ENCODE measurements at regions not wholly inside any gene's neighbourhood (a gene's known extent, or its start where the extent isn't known, plus 50 kb on each side); places are given as distances from the start of the nearest gene placed in this dataset.

DNA sequence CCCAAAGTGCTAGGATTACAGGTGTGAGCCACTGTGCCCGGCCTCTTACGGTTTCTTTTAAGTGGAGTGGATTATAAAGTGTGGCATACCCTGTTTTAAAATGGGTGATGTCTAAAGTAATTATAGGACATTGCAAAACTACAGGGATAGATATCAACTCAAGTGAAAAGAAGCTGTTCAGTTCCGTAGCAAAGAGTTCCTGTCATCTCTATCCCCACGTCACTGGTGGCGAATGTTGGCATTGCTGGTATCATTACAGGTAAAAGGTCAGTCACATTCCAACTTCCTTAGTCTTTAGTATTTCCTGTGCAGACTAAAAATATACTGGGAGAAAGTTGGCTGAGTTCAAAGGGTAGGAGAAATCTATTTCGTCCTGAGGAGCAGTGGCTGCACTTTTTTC, 95.6 kb upstream of the SLC38A2 start:
- Histone ChIP-seq H3K4me1 (peaks cover 39% of the 10 kb centered on the region), H3K4me3 (no peak overlapping the region), H3K27ac (peak overlapping the region; percentile 47 to 76; a peak in 4 of 6 replicates), H3K9me3 (peaks cover 3% of the 10 kb centered on the region; the same call in 1 of the 3 replicates), H3K4me2 (peak overlapping the region; percentile 35)
- FAIRE-seq (no peak), DNase-seq (ENCODE audit: low read depth in 1 of 2, low spot score in 1 of 2) (peak in 1 of 2 experiments; percentile 85), ATAC-seq (peak; percentile 50 to 85; a peak in 4 of 6 replicates)
- ChIA-PET CTCF (interaction anchor here (1.0 kb wide), 1 partner anchor 558 kb away, joined by 3 read pairs; no protein-coding TSS in a partner anchor), POLR2A (no interaction called here)
- 39% methylated on average over 6 of the region's 6 CpGs for WGBS (ENCODE audit: missing lambda C conversion rate)
- TF ChIP-seq SREBF2 (IDR thresholded peaks at IDR 0.05) (no peak), TFCP2L1 (CRISPR knock-in tag; IDR thresholded peaks at IDR 0.05) (no peak), RNF2 (IDR thresholded peaks at IDR 0.05; ENCODE audit: borderline replicate concordance, low read depth) (no peak), CHD2 (IDR thresholded peaks at IDR 0.05; ENCODE audit: low read length, partially characterized antibody) (no peak), GATA3 (IDR thresholded peaks at IDR 0.05; ENCODE audit: borderline replicate concordance) (peak; percentile 33; the same call in 1 of the 2 replicates), POLR2A (IDR thresholded peaks at IDR 0.05; ENCODE audit: low read length) (no peak), NFE2L2 (conservative IDR thresholded peaks at IDR 0.05; ENCODE audit: low read length) (no peak), RFX5 (IDR thresholded peaks at IDR 0.05) (no peak), FOXS1 (CRISPR knock-in tag; IDR thresholded peaks at IDR 0.05) (no peak), FOSB (CRISPR knock-in tag; IDR thresholded peaks at IDR 0.05) (no peak), NR3C1 (IDR thresholded peaks at IDR 0.05) (no peak), RAD21 (conservative IDR thresholded peaks at IDR 0.05 in 1 of 2, IDR thresholded peaks at IDR 0.05 in 1 of 2) (no peak), BHLHE40 (IDR thresholded peaks at IDR 0.05; ENCODE audit: low read depth, low read length) (no peak), HOXB5 (CRISPR knock-in tag; IDR thresholded peaks at IDR 0.05) (0 out of 2 replicates have a peak, but pooled peaks have one; percentile 22), CEBPB (IDR thresholded peaks at IDR 0.05) (0 out of 4 replicates have a peak, but pooled peaks of 1 of the 2 experiments have one; percentile 8), ZNF302 (CRISPR knock-in tag; IDR thresholded peaks at IDR 0.05) (no peak), CBX2 (IDR thresholded peaks at IDR 0.05; ENCODE audit: borderline replicate concordance, low read depth) (no peak), RARB (CRISPR knock-in tag; IDR thresholded peaks at IDR 0.05) (0 out of 2 replicates have a peak, but pooled peaks have one; percentile 52), HOXA7 (CRISPR knock-in tag; IDR thresholded peaks at IDR 0.05) (no peak), EP300 (IDR thresholded peaks at IDR 0.05) (peak in 1 of 2 experiments; percentile 39; a peak in 1 of 5 replicates), FOSL2 (IDR thresholded peaks at IDR 0.05) (no peak), FOSL2 (CRISPR knock-in tag; IDR thresholded peaks at IDR 0.05) (peak; percentile 74), HEYL (CRISPR knock-in tag; IDR thresholded peaks at IDR 0.05) (no peak), NPAS2 (CRISPR knock-in tag; IDR thresholded peaks at IDR 0.05; ENCODE audit: borderline replicate concordance) (no peak), POLR2AphosphoS2 (conservative IDR thresholded peaks at IDR 0.05; ENCODE audit: low read length) (no peak)
- TF ChIP-seq, protein P1, sequence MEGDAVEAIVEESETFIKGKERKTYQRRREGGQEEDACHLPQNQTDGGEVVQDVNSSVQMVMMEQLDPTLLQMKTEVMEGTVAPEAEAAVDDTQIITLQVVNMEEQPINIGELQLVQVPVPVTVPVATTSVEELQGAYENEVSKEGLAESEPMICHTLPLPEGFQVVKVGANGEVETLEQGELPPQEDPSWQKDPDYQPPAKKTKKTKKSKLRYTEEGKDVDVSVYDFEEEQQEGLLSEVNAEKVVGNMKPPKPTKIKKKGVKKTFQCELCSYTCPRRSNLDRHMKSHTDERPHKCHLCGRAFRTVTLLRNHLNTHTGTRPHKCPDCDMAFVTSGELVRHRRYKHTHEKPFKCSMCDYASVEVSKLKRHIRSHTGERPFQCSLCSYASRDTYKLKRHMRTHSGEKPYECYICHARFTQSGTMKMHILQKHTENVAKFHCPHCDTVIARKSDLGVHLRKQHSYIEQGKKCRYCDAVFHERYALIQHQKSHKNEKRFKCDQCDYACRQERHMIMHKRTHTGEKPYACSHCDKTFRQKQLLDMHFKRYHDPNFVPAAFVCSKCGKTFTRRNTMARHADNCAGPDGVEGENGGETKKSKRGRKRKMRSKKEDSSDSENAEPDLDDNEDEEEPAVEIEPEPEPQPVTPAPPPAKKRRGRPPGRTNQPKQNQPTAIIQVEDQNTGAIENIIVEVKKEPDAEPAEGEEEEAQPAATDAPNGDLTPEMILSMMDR (IDR thresholded peaks at IDR 0.05) = no peak
- TF ChIP-seq, protein P2, sequence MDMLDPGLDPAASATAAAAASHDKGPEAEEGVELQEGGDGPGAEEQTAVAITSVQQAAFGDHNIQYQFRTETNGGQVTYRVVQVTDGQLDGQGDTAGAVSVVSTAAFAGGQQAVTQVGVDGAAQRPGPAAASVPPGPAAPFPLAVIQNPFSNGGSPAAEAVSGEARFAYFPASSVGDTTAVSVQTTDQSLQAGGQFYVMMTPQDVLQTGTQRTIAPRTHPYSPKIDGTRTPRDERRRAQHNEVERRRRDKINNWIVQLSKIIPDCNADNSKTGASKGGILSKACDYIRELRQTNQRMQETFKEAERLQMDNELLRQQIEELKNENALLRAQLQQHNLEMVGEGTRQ (IDR thresholded peaks at IDR 0.05) = no peak
- TF ChIP-seq, protein P3, sequence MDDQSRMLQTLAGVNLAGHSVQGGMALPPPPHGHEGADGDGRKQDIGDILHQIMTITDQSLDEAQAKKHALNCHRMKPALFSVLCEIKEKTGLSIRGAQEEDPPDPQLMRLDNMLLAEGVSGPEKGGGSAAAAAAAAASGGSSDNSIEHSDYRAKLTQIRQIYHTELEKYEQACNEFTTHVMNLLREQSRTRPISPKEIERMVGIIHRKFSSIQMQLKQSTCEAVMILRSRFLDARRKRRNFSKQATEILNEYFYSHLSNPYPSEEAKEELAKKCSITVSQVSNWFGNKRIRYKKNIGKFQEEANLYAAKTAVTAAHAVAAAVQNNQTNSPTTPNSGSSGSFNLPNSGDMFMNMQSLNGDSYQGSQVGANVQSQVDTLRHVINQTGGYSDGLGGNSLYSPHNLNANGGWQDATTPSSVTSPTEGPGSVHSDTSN (IDR thresholded peaks at IDR 0.05) = no peak
- TF ChIP-seq, protein P4, sequence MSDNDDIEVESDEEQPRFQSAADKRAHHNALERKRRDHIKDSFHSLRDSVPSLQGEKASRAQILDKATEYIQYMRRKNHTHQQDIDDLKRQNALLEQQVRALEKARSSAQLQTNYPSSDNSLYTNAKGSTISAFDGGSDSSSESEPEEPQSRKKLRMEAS (IDR thresholded peaks at IDR 0.05) = no peak
- TF ChIP-seq, protein P5, sequence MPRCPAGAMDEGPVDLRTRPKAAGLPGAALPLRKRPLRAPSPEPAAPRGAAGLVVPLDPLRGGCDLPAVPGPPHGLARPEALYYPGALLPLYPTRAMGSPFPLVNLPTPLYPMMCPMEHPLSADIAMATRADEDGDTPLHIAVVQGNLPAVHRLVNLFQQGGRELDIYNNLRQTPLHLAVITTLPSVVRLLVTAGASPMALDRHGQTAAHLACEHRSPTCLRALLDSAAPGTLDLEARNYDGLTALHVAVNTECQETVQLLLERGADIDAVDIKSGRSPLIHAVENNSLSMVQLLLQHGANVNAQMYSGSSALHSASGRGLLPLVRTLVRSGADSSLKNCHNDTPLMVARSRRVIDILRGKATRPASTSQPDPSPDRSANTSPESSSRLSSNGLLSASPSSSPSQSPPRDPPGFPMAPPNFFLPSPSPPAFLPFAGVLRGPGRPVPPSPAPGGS (IDR thresholded peaks at IDR 0.05) = no peak

All from A549 (cell line).